WERI-Rb-1 (cell line): ENCODE measurements at regions not wholly inside any gene's neighbourhood (a gene's known extent, or its start where the extent isn't known, plus 50 kb on each side); places are given as distances from the start of the nearest gene placed in this dataset.
"Not testable (repeated sequence)": the region's sequence is repeated elsewhere in the genome, so short reads cannot be mapped to it uniquely, and the experiment has no call there.

Source experiments
- DNase-seq: peaks from one replicate; pipeline ENCODE4 v3.0.0-alpha.2; 2020
- H3K27ac ChIP-seq: fragments of 250-450 bp; sonication (Bioruptor Pico); 2 replicates; pipeline ENCODE4 v1.5.1; 2020; ENCODE audit warnings: mild to moderate bottlenecking, moderate library complexity
- H3K27me3 ChIP-seq: fragments of 250-450 bp; sonication (Bioruptor Pico); 2 replicates; pipeline ENCODE4 v1.5.1; 2021; ENCODE audit warnings: mild to moderate bottlenecking, low read depth, moderate library complexity; ENCODE audit not compliant: insufficient read depth, severe bottlenecking
- H3K36me3 ChIP-seq: fragments of 250-450 bp; sonication (Bioruptor Pico); 2 replicates; pipeline ENCODE4 v1.5.1; 2020; ENCODE audit warnings: mild to moderate bottlenecking, moderate library complexity
- H3K4me3 ChIP-seq: 2 replicates; pipeline ENCODE4 v1.5.1; 2011; ENCODE audit warnings: low read depth, mild to moderate bottlenecking, control low read depth, low read length
- H3K9me3 ChIP-seq: fragments of 250-450 bp; sonication (Bioruptor Pico); 2 replicates; pipeline ENCODE4 v1.5.1; 2021; ENCODE audit warnings: mild to moderate bottlenecking, moderate library complexity; ENCODE audit not compliant: severe bottlenecking
- CTCF ChIP-seq: IDR thresholded peaks from 2 replicates; pipeline ENCODE4 v1.5.1; 2011; ENCODE audit warnings: low read depth, mild to moderate bottlenecking, control low read depth, inconsistent platforms, low read length

- no peak for DNase-seq
- no peak for TF ChIP-seq CTCF
- no peak overlapping the region for H3K4me3 ChIP-seq
- no peaks in the 10 kb centered on the region for H3K9me3 ChIP-seq
- H3K36me3 ChIP-seq = no peaks in the 10 kb centered on the region
- H3K27ac ChIP-seq = no peak overlapping the region
- H3K27me3 ChIP-seq = no peaks in the 10 kb centered on the region
Observed at GRCh38 chr7:16954321-16954720, 72.5 kb upstream of the AGR3 start.

- no peaks in the 10 kb centered on the region for H3K9me3 ChIP-seq
Observed at GRCh38 chr7:16958724-16959123, 76.9 kb upstream of the AGR3 start.

GRCh38 chr7:16960337-16960965, 78.7 kb upstream of the AGR3 start:
- DNase-seq = no peak
- Histone ChIP-seq H3K4me3 (no peak overlapping the region), H3K27ac (no peak overlapping the region), H3K27me3 (no peaks in the 10 kb centered on the region), H3K36me3 (no peaks in the 10 kb centered on the region), H3K9me3 (no peaks in the 10 kb centered on the region)
- no peak for TF ChIP-seq CTCF

More at GRCh38 chr7:16958724-16959123, 76.9 kb upstream of the AGR3 start:
- no peak for DNase-seq
- no peaks in the 10 kb centered on the region for H3K27me3 ChIP-seq
- H3K4me3 ChIP-seq = no peak overlapping the region
- no peak overlapping the region for H3K27ac ChIP-seq
- no peak for TF ChIP-seq CTCF
- no peaks in the 10 kb centered on the region for H3K36me3 ChIP-seq

- DNase-seq = no peak
Observed at GRCh38 chr7:16961641-16962040, 79.9 kb upstream of the AGR3 start.

GRCh38 chr7:16963044-16963443, 81.3 kb upstream of the AGR3 start:
- H3K36me3 ChIP-seq = no peaks in the 10 kb centered on the region
- no peak overlapping the region for H3K27ac ChIP-seq
- no peak for TF ChIP-seq CTCF
- H3K4me3 ChIP-seq = no peak overlapping the region
- no peaks in the 10 kb centered on the region for H3K9me3 ChIP-seq
- H3K27me3 ChIP-seq = no peaks in the 10 kb centered on the region
- DNase-seq = no peak

More at GRCh38 chr7:16961641-16962040, 79.9 kb upstream of the AGR3 start:
- Histone ChIP-seq H3K4me3 (no peak overlapping the region), H3K27me3 (no peaks in the 10 kb centered on the region), H3K27ac (no peak overlapping the region), H3K36me3 (no peaks in the 10 kb centered on the region), H3K9me3 (no peaks in the 10 kb centered on the region)
- TF ChIP-seq CTCF = no peak

- not testable (repeated sequence) for H3K36me3 ChIP-seq, H3K4me3 ChIP-seq, H3K27me3 ChIP-seq, DNase-seq, H3K27ac ChIP-seq, H3K9me3 ChIP-seq
Observed at GRCh38 chr7:16965697-16966096, 83.9 kb upstream of the AGR3 start.
